Endothelial cell of umbilical vein (primary cell): ENCODE measurements at regions not wholly inside any gene's neighbourhood (a gene's known extent, or its start where the extent isn't known, plus 50 kb on each side); places are given as distances from the start of the nearest gene placed in this dataset.

Experiments used
- BruUV-seq: library from RNA; stranded (reverse); fragments of 400-500 nt; replicated peaks from 2 replicates; lab custom pipeline; 2021; lab: Mats Ljungman, UMichigan
- CTCF ChIA-PET: fragments of 300-600, 350-600 bp; sonication (Branson Sonifier 250); formaldehyde crosslinking; loops from one replicate; lab custom pipeline; 2021; ENCODE audit warnings: antibody characterized with exemption, inconsistent platforms; lab: Charles Lee
- POLR2A ChIA-PET: fragments of 300-600, 350-600 bp; sonication (Branson Sonifier 250); formaldehyde crosslinking; loops from one replicate; lab custom pipeline; 2021; ENCODE audit warnings: antibody characterized with exemption, inconsistent platforms; lab: Charles Lee
- DNase-seq: peaks from one replicate; pipeline ENCODE4 v3.0.0-alpha.2; 2011; ENCODE audit warnings: low read depth, low spot score
- FAIRE-seq: peaks from 2 replicates; lab custom pipeline; 2011; peaks lifted over from hg19 to GRCh38; lab: Jason Lieb, UNC
- H2AFZ ChIP-seq: 2 replicates; pipeline ENCODE4 v1.6.0; 2012; ENCODE audit warnings: low read depth, low read length, control low read depth, inconsistent platforms
- H3K27ac ChIP-seq: 2 replicates; pipeline ENCODE4 v1.5.1; 2011; ENCODE audit warnings: low read depth, mild to moderate bottlenecking, control low read depth, low read length, moderate library complexity; ENCODE audit not compliant: insufficient read depth
- H3K27me3 ChIP-seq, 2 experiments: 2 replicates each; pipeline versions ENCODE4 v1.6.0 to v1.6.1; 2011; ENCODE audit warnings: low read length in 2 of 2, mixed read lengths in 1 of 2; ENCODE audit not compliant: control insufficient read depth in 2 of 2, insufficient read depth in 2 of 2
- H3K36me3 ChIP-seq, 2 experiments: 2 replicates in 1 of 2; 3 replicates in 1 of 2; pipeline ENCODE4 v1.5.1; 2011; ENCODE audit warnings: low read length in 2 of 2, mild to moderate bottlenecking in 1 of 2, moderate library complexity in 1 of 2; ENCODE audit not compliant: control insufficient read depth in 2 of 2, insufficient read depth in 2 of 2; ENCODE audit errors: extremely low read depth in 1 of 2
- H3K4me1 ChIP-seq: 3 replicates; pipeline ENCODE4 v1.5.1; 2011; ENCODE audit warnings: mild to moderate bottlenecking, low read length; ENCODE audit not compliant: control insufficient read depth, insufficient read depth; ENCODE audit errors: extremely low read depth
- H3K4me2 ChIP-seq: 2 replicates; pipeline ENCODE4 v1.6.1; 2011; ENCODE audit warnings: low read length, control low read depth, mixed read lengths; ENCODE audit not compliant: insufficient read depth
- H3K4me3 ChIP-seq, 3 experiments: fragments of 200-600 bp in 1 of 3; sonication (generic), shearing (Covaris generic) in 1 of 3; replicated peaks in 1 of 3; 2 replicates each; pipeline ENCODE4 v1.5.1; 2011 to 2016; ENCODE audit warnings: control low read depth in 3 of 3, low read length in 3 of 3, mild to moderate bottlenecking in 2 of 3, inconsistent platforms in 1 of 3, low read depth in 1 of 3, moderate library complexity in 1 of 3; ENCODE audit not compliant: insufficient read depth in 1 of 3
- H3K79me2 ChIP-seq: 2 replicates; pipeline ENCODE4 v1.6.0; 2012; ENCODE audit warnings: low read length, inconsistent platforms; ENCODE audit not compliant: control insufficient read depth, insufficient read depth
- H3K9ac ChIP-seq: replicated peaks from 2 replicates; pipeline ENCODE3; 2011; ENCODE audit warnings: low read length, control low read depth; ENCODE audit not compliant: insufficient read depth; ENCODE audit errors: extremely low read depth
- H3K9me1 ChIP-seq: replicated peaks from 3 replicates; pipeline ENCODE4 v1.6.0; 2011; ENCODE audit warnings: mild to moderate bottlenecking, low read length; ENCODE audit not compliant: control insufficient read depth, insufficient read depth; ENCODE audit errors: extremely low read depth
- H3K9me3 ChIP-seq: replicated peaks from 2 replicates; pipeline ENCODE4 v1.5.1; 2012; ENCODE audit warnings: low read length, inconsistent platforms; ENCODE audit not compliant: control insufficient read depth, insufficient read depth
- H4K20me1 ChIP-seq: replicated peaks from 2 replicates; pipeline ENCODE3; 2011; ENCODE audit warnings: mild to moderate bottlenecking, low read length; ENCODE audit not compliant: control insufficient read depth, insufficient read depth; ENCODE audit errors: extremely low read depth
- EZH2 ChIP-seq: IDR thresholded peaks from 2 replicates; pipeline ENCODE4 v1.6.1; 2012; ENCODE audit warnings: borderline replicate concordance, low read depth, mild to moderate bottlenecking, moderate library complexity, low read length, inconsistent platforms; ENCODE audit not compliant: severe bottlenecking
- FOS ChIP-seq: IDR thresholded peaks from 2 replicates; pipeline ENCODE4 v1.6.1; 2011; ENCODE audit warnings: mild to moderate bottlenecking, low read length, moderate library complexity, borderline replicate concordance; ENCODE audit not compliant: insufficient read depth
- GATA2 ChIP-seq: IDR thresholded peaks from 2 replicates; pipeline ENCODE4 v1.7.0; 2011; ENCODE audit warnings: low read depth, mild to moderate bottlenecking, moderate library complexity, mixed read lengths, low read length; ENCODE audit not compliant: insufficient read length, insufficient read depth
- MYC ChIP-seq: IDR thresholded peaks from one replicate; pipeline ENCODE4 v1.6.1; 2011; ENCODE audit warnings: mild to moderate bottlenecking, low read depth, low read length
- POLR2A ChIP-seq: IDR thresholded peaks from 2 replicates; pipeline ENCODE4 v1.6.1; 2012; ENCODE audit warnings: low read depth, mild to moderate bottlenecking, control low read depth, low read length
- POLR2AphosphoS5 ChIP-seq: IDR thresholded peaks from 2 replicates; pipeline ENCODE4 v1.6.1; 2012; ENCODE audit warnings: low read depth, mild to moderate bottlenecking, control low read depth, low read length, moderate library complexity; ENCODE audit not compliant: insufficient read depth
- dilution Hi-C: fragments of 300-500 bp; cut with MboI; formaldehyde crosslinking; loops from one replicate; pipeline ENCODE4 v1.15.0; 2019; ENCODE audit warnings: low sequenced_read_pairs; ENCODE audit not compliant: extremely low pct_ligation_motif_present
- intact Hi-C: fragments of 100-400 bp; cut with micrococcal nuclease; formaldehyde crosslinking; loops from one replicate; pipeline ENCODE4 v1.10.0; 2022
- TF ChIP-seq, protein P1 (sequence below), 2 donors: IDR thresholded peaks; 1 replicate in 1 of 2; 2 replicates in 1 of 2; pipeline ENCODE4 v1.5.1; 2011; ENCODE audit warnings: low read length in 2 of 2, mild to moderate bottlenecking in 2 of 2, moderate library complexity in 2 of 2, control low read depth in 1 of 2, inconsistent platforms in 1 of 2, low read depth in 1 of 2; ENCODE audit not compliant: insufficient read depth in 1 of 2; ENCODE audit errors: extremely low read depth in 1 of 2
- TF ChIP-seq, protein P2 (sequence below): IDR thresholded peaks from 2 replicates; pipeline ENCODE4 v1.6.1; 2011; ENCODE audit not compliant: insufficient read depth, insufficient read length

DNA sequence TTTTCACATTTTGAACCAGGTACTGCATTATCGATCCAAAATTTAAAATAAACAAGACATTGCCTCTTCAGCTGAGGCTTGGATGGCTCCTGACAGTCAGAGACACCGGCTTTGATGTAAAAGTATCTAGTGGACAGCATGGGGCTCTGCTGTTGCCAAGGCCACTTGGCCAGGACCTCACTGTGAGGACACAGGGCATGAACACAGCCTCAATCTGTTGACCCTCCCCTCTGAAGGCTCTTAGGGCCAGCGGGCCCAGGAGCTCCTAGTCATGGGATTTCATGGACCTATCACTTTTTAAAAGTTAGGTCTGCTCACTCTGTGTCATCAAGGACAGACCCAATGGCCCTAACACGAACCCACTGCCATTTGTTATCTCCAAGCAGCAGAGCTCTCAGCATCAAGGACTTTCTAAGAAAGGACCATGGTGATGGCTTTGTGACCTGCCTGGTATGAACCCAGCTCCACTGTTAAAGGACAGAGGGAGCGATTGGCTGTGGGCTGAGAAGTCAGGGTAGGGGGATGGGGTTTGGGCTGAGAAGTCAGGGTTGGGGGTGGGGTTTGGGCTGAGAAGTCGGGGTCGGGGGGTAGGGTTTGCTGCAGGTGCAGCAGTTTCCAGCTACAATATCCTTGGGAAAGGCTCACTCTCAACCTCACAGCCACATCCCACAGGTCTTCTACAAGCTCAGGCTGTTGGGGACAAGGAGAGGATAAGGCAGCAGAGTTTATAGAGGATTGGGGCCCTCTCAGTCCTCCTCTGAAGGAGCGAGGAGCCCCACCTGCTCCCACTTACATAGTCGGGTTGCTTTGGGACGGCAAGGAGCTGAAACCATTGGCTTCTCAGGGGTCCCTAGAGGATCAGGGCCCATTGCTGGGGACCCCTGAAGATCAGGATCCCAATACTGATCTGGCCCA is 146.8 kb downstream of the BARX1 start:
- no peaks in the 10 kb centered on the region for H3K4me1 ChIP-seq
- FAIRE-seq: no peak
- ChIA-PET CTCF (interaction anchor here (1.4 kb wide), 1 partner anchor 19 kb away, joined by 9 read pairs; no protein-coding TSS in a partner anchor), POLR2A (no interaction called here)
- dilution Hi-C loops: no loop called here
- DNase-seq: no peak
- no peak overlapping the region for H3K4me3 ChIP-seq
- no peak overlapping the region for H3K9ac ChIP-seq
- intact Hi-C loops: no loop called here
- no peaks in the 10 kb centered on the region for H3K9me1 ChIP-seq
- no peaks in the 10 kb centered on the region for H3K79me2 ChIP-seq
- H4K20me1 ChIP-seq: no peaks in the 10 kb centered on the region
- H3K9me3 ChIP-seq: no peaks in the 10 kb centered on the region
- H3K4me2 ChIP-seq: no peak overlapping the region
- BruUV-seq: no TSS peak
- no peaks in the 10 kb centered on the region for H3K36me3 ChIP-seq
- no peaks in the 10 kb centered on the region for H3K27me3 ChIP-seq
- no peak overlapping the region for H2AFZ ChIP-seq
- TF ChIP-seq, protein P1, sequence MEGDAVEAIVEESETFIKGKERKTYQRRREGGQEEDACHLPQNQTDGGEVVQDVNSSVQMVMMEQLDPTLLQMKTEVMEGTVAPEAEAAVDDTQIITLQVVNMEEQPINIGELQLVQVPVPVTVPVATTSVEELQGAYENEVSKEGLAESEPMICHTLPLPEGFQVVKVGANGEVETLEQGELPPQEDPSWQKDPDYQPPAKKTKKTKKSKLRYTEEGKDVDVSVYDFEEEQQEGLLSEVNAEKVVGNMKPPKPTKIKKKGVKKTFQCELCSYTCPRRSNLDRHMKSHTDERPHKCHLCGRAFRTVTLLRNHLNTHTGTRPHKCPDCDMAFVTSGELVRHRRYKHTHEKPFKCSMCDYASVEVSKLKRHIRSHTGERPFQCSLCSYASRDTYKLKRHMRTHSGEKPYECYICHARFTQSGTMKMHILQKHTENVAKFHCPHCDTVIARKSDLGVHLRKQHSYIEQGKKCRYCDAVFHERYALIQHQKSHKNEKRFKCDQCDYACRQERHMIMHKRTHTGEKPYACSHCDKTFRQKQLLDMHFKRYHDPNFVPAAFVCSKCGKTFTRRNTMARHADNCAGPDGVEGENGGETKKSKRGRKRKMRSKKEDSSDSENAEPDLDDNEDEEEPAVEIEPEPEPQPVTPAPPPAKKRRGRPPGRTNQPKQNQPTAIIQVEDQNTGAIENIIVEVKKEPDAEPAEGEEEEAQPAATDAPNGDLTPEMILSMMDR (IDR thresholded peaks at IDR 0.05; ENCODE audit: extremely low read depth in 1 of 2, insufficient read depth in 1 of 2, low read depth in 1 of 2, low read length in 2 of 2): no peak
- TF ChIP-seq POLR2AphosphoS5 (no peak), GATA2 (no peak), POLR2A (no peak), FOS (no peak), EZH2 (no peak), MYC (no peak)
- TF ChIP-seq, protein P2, sequence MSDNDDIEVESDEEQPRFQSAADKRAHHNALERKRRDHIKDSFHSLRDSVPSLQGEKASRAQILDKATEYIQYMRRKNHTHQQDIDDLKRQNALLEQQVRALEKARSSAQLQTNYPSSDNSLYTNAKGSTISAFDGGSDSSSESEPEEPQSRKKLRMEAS: no peak
- no peak overlapping the region for H3K27ac ChIP-seq
